ENCODE measurements at regions not wholly inside any gene's neighbourhood (a gene's known extent, or its start where the extent isn't known, plus 50 kb on each side); places are given as distances from the start of the nearest gene placed in this dataset.

DNA sequence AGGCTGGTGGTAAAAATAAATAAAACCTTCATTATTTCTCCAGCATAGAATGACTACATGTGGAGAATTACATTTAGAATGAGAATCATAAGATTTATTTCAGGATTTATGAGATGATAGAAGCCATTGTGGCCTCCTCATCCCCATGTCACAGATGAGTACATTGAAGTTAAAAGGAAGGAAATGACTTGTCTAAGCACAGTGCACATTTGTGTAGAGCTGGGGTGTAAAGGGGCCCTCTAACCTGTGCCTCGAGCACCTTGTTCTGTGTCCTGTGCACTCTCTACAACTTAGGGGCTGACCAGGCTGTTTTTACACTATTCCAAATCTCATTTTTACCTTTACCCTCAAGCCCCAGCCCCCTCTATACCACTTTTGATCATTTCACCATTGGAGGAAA lies 179.4 kb downstream of the RHOU start:
- TF ChIP-seq CTCF (IDR thresholded peaks at IDR 0.05), result no peak
- no peak for TF ChIP-seq POLR2AphosphoS5 (IDR thresholded peaks at IDR 0.05; ENCODE audit: low read depth, low read length)
- TF ChIP-seq, protein P1, sequence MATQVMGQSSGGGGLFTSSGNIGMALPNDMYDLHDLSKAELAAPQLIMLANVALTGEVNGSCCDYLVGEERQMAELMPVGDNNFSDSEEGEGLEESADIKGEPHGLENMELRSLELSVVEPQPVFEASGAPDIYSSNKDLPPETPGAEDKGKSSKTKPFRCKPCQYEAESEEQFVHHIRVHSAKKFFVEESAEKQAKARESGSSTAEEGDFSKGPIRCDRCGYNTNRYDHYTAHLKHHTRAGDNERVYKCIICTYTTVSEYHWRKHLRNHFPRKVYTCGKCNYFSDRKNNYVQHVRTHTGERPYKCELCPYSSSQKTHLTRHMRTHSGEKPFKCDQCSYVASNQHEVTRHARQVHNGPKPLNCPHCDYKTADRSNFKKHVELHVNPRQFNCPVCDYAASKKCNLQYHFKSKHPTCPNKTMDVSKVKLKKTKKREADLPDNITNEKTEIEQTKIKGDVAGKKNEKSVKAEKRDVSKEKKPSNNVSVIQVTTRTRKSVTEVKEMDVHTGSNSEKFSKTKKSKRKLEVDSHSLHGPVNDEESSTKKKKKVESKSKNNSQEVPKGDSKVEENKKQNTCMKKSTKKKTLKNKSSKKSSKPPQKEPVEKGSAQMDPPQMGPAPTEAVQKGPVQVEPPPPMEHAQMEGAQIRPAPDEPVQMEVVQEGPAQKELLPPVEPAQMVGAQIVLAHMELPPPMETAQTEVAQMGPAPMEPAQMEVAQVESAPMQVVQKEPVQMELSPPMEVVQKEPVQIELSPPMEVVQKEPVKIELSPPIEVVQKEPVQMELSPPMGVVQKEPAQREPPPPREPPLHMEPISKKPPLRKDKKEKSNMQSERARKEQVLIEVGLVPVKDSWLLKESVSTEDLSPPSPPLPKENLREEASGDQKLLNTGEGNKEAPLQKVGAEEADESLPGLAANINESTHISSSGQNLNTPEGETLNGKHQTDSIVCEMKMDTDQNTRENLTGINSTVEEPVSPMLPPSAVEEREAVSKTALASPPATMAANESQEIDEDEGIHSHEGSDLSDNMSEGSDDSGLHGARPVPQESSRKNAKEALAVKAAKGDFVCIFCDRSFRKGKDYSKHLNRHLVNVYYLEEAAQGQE (IDR thresholded peaks at IDR 0.05; ENCODE audit: insufficient read depth in 1 of 2, low read depth in 2 of 2, low read length in 1 of 2), result no peak

Measured in Panc1 (cell line).